Mesenchymal stem cell (in vitro differentiated cells and primary cell): ENCODE measurements at regions not wholly inside any gene's neighbourhood (a gene's known extent, or its start where the extent isn't known, plus 50 kb on each side); places are given as distances from the start of the nearest gene placed in this dataset.

Experiments used
- DNase-seq: peaks from one replicate; pipeline ENCODE4 v3.0.0-alpha.2; 2013
- H2AFZ ChIP-seq: one replicate; pipeline ENCODE4 v1.6.1; 2013; ENCODE audit warnings: low read depth, mild to moderate bottlenecking, control low read depth, inconsistent platforms, low read length, moderate library complexity
- H2AK5ac ChIP-seq: 2 replicates; pipeline ENCODE4 v1.6.1; 2013; ENCODE audit warnings: low read length, moderate library complexity, mild to moderate bottlenecking, inconsistent platforms; ENCODE audit not compliant: severe bottlenecking
- H2BK120ac ChIP-seq: one replicate; pipeline ENCODE4 v1.6.1; 2013; ENCODE audit warnings: low read depth, mild to moderate bottlenecking, inconsistent platforms, low read length, moderate library complexity
- H2BK12ac ChIP-seq, 2 experiments: one replicate each; pipeline ENCODE4 v1.6.1; 2013; ENCODE audit warnings: inconsistent platforms in 2 of 2, low read length in 2 of 2, mild to moderate bottlenecking in 2 of 2, moderate library complexity in 2 of 2, control low read depth in 1 of 2
- H2BK15ac ChIP-seq: one replicate; pipeline ENCODE4 v1.6.1; 2013; ENCODE audit warnings: mild to moderate bottlenecking, low read depth, inconsistent platforms; ENCODE audit not compliant: poor library complexity, severe bottlenecking
- H2BK5ac ChIP-seq: 2 replicates; pipeline ENCODE4 v1.6.1; 2013; ENCODE audit warnings: low read depth, mild to moderate bottlenecking, low read length, control low read depth, inconsistent platforms; ENCODE audit not compliant: poor library complexity, severe bottlenecking
- H3K14ac ChIP-seq, 2 experiments: one replicate each; pipeline ENCODE4 v1.6.1; 2013; ENCODE audit warnings: inconsistent platforms in 2 of 2, low read length in 2 of 2, control low read depth in 1 of 2, mild to moderate bottlenecking in 1 of 2, moderate library complexity in 1 of 2
- H3K18ac ChIP-seq, 2 experiments: one replicate each; pipeline ENCODE4 v1.6.1; 2013; ENCODE audit warnings: inconsistent platforms in 2 of 2, low read length in 2 of 2, control low read depth in 1 of 2, low read depth in 1 of 2, mild to moderate bottlenecking in 1 of 2
- H3K23ac ChIP-seq, 2 experiments: one replicate each; pipeline ENCODE4 v1.6.1; 2013; ENCODE audit warnings: inconsistent platforms in 2 of 2, low read length in 2 of 2, mild to moderate bottlenecking in 2 of 2, moderate library complexity in 2 of 2, control low read depth in 1 of 2
- H3K27ac ChIP-seq: 2 replicates; pipeline ENCODE4 v1.5.1; 2013; ENCODE audit warnings: mild to moderate bottlenecking, moderate library complexity, low read length, control low read depth, inconsistent platforms; ENCODE audit not compliant: poor library complexity, severe bottlenecking
- H3K27me3 ChIP-seq, 2 experiments: 2 replicates each; pipeline versions ENCODE4 v1.6.1 to v1.7.0; 2013; ENCODE audit warnings: low read length in 2 of 2, mild to moderate bottlenecking in 2 of 2, moderate library complexity in 2 of 2, control low read depth in 1 of 2, inconsistent platforms in 1 of 2; ENCODE audit not compliant: control insufficient read depth in 1 of 2, insufficient read depth in 1 of 2
- H3K36me3 ChIP-seq, 2 experiments: 2 replicates each; pipeline versions ENCODE4 v1.6.1 to v1.7.0; 2013; ENCODE audit warnings: low read length in 2 of 2, control low read depth in 1 of 2, inconsistent platforms in 1 of 2, low read depth in 1 of 2, mild to moderate bottlenecking in 1 of 2; ENCODE audit not compliant: insufficient read depth in 2 of 2, control insufficient read depth in 1 of 2
- H3K4ac ChIP-seq, 2 experiments: one replicate each; pipeline ENCODE4 v1.6.1; 2013; ENCODE audit warnings: inconsistent platforms in 2 of 2, low read length in 2 of 2, mild to moderate bottlenecking in 2 of 2, moderate library complexity in 2 of 2, control low read depth in 1 of 2, low read depth in 1 of 2
- H3K4me1 ChIP-seq: 2 replicates; pipeline ENCODE4 v1.6.1; 2013; ENCODE audit warnings: low read depth, low read length, control low read depth; ENCODE audit not compliant: control insufficient read depth, insufficient read depth
- H3K4me2 ChIP-seq: 2 replicates; pipeline ENCODE4 v1.6.1; 2013; ENCODE audit warnings: low read length, mild to moderate bottlenecking, inconsistent platforms; ENCODE audit not compliant: poor library complexity, severe bottlenecking
- H3K4me3 ChIP-seq, 2 experiments: 2 replicates each; pipeline versions ENCODE4 v1.5.1 to v1.7.0; 2013; ENCODE audit warnings: low read length in 2 of 2, mild to moderate bottlenecking in 2 of 2, control low read depth in 1 of 2, low read depth in 1 of 2; ENCODE audit not compliant: insufficient read depth in 1 of 2
- H3K79me1 ChIP-seq: replicated peaks from 2 replicates; pipeline ENCODE4 v1.6.1; 2013; ENCODE audit warnings: mild to moderate bottlenecking, control low read depth, low read length, inconsistent platforms; ENCODE audit not compliant: poor library complexity, severe bottlenecking
- H3K9ac ChIP-seq: 2 replicates; pipeline ENCODE4 v1.7.0; 2013; ENCODE audit warnings: mild to moderate bottlenecking, low read length, moderate library complexity
- H3K9me3 ChIP-seq: 2 replicates; pipeline ENCODE4 v1.7.0; 2013; ENCODE audit warnings: mild to moderate bottlenecking, low read length; ENCODE audit not compliant: control insufficient read depth
- H4K8ac ChIP-seq: one replicate; pipeline ENCODE4 v1.6.1; 2013; ENCODE audit warnings: inconsistent platforms, mild to moderate bottlenecking, low read length, moderate library complexity
- H4K91ac ChIP-seq: one replicate; pipeline ENCODE4 v1.6.1; 2013; ENCODE audit warnings: mild to moderate bottlenecking, low read length, inconsistent platforms
- WGBS: methylation state at CpG from one replicate; pipeline ENCODE4 v1.1.7; 2013; ENCODE audit warnings: mixed read lengths; 5-methylcytosine and 5-hydroxymethylcytosine counted together

DNA sequence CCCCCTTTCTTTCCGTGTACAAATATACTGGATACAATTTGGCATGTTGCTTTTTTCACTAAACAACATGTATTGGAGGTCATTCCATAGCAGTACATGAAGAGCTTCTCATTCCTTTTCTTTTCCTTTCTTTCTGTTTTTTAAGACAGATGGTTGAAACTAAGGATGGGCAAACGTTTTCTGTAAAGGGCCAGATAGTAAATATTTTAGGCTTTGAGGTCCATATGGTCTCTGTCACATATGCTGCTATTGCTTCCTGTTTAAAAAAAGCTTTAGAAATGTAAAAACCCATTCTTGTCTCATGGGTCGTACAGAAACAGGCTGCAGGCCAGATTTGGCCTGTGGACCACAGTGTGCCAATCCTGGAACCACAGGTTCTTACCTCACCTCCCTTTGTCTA lies 160.1 kb downstream of the ACER2 start:
- H3K4ac ChIP-seq, result no peak overlapping the region
- H3K18ac ChIP-seq, result no peak overlapping the region
- H3K9ac ChIP-seq, result no peak overlapping the region
- no peak overlapping the region for H2BK120ac ChIP-seq
- H3K9me3 ChIP-seq, result no peaks in the 10 kb centered on the region
- no peak overlapping the region for H2AFZ ChIP-seq
- H3K14ac ChIP-seq, result no peak overlapping the region
- no peak overlapping the region for H3K27ac ChIP-seq
- H2BK15ac ChIP-seq, result no peak overlapping the region
- H4K8ac ChIP-seq, result no peak overlapping the region
- H2BK12ac ChIP-seq, result no peak overlapping the region
- no peak overlapping the region for H2BK5ac ChIP-seq
- no peak overlapping the region for H3K4me3 ChIP-seq
- H3K4me1 ChIP-seq, result no peaks in the 10 kb centered on the region
- peaks cover 0 to 4% of the 10 kb centered on the region in 2 experiments for H3K27me3 ChIP-seq
- no peak for DNase-seq
- H3K36me3 ChIP-seq, result no peaks in the 10 kb centered on the region
- no peak overlapping the region for H3K23ac ChIP-seq
- no peak overlapping the region for H4K91ac ChIP-seq
- no peak overlapping the region for H3K4me2 ChIP-seq
- 14% methylated on average over 2 of the region's 3 CpGs for WGBS
- no peaks in the 10 kb centered on the region for H3K79me1 ChIP-seq
- no peak overlapping the region for H2AK5ac ChIP-seq

DNA sequence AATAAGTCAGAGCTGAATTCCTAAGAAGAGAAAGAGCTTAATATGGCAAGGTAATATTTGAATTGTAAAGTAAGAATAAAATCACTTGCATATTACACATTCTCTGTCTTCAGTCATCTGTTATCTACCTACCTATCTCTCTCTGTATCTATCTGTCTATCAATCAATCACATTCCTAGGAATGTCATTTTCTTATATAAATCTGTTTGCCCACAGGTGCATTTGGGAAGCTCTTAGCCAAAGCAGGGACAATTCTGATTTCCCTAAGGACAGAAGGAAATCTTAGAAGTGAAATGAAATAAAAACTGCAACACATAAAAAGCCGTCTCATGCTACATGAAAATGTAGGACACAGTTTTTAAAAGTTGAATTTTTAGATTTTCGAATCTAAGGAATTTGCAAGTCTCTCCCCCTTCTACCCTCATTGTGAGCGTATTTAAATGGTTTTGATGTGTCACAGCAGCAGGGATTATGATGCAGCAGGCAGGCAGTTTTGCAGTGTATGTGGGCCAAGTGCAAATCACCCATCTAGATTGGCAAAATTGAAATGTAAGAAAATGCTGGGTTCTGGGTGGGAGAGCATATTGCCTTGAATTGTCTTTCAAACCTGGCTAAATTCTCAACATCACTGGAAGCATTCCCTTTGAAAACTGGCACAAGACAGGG lies 155.7 kb downstream of the ACER2 start:
- H3K4ac ChIP-seq, result no peak overlapping the region
- no peak overlapping the region for H3K27ac ChIP-seq
- no peak overlapping the region for H2AFZ ChIP-seq
- no peak overlapping the region for H3K23ac ChIP-seq
- no peaks in the 10 kb centered on the region for H3K79me1 ChIP-seq
- 89% methylated on average over 3 of the region's 3 CpGs for WGBS
- H2BK120ac ChIP-seq, result no peak overlapping the region
- no peak overlapping the region for H2BK5ac ChIP-seq
- no peak overlapping the region for H2BK12ac ChIP-seq
- H3K4me2 ChIP-seq, result no peak overlapping the region
- H3K14ac ChIP-seq, result no peak overlapping the region
- DNase-seq, result no peak
- no peaks in the 10 kb centered on the region for H3K9me3 ChIP-seq
- no peak overlapping the region for H4K8ac ChIP-seq
- H4K91ac ChIP-seq, result no peak overlapping the region
- no peak overlapping the region for H2BK15ac ChIP-seq
- H3K27me3 ChIP-seq, result peaks cover 0 to 6% of the 10 kb centered on the region in 2 experiments
- H3K36me3 ChIP-seq, result no peaks in the 10 kb centered on the region
- no peaks in the 10 kb centered on the region for H3K4me1 ChIP-seq
- H2AK5ac ChIP-seq, result no peak overlapping the region
- H3K18ac ChIP-seq, result no peak overlapping the region
- H3K9ac ChIP-seq, result no peak overlapping the region
- H3K4me3 ChIP-seq, result no peak overlapping the region

DNA sequence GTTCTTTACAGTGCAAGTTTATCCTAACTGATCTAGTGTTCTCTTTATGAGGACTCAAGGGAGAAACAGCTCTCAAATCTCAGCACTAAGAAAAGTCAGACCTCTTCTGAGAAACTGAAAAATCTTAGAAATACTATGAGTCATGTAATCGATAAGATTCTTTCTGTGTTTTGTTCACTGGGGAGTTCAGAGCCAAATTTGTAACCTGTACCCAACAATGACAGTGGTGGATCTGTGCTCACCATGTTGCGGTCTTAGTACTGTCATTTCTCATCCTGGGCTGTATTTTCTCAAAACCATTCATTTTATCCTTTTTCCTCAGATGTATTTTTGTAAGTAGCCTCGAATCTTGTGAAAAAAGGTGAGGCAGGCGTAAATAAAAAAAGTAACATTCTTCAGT lies 146.4 kb downstream of the ACER2 start:
- no peak overlapping the region for H4K91ac ChIP-seq
- no peak overlapping the region for H2BK15ac ChIP-seq
- no peak overlapping the region for H2AK5ac ChIP-seq
- 61% methylated on average over 3 of the region's 4 CpGs for WGBS
- no peak overlapping the region for H3K4me3 ChIP-seq
- H2BK5ac ChIP-seq, result no peak overlapping the region
- no peak overlapping the region for H3K9ac ChIP-seq
- no peak overlapping the region for H2AFZ ChIP-seq
- H3K27ac ChIP-seq, result no peak overlapping the region
- H3K18ac ChIP-seq, result no peak overlapping the region
- H2BK12ac ChIP-seq, result no peak overlapping the region
- no peaks in the 10 kb centered on the region for H3K9me3 ChIP-seq
- no peak overlapping the region for H3K14ac ChIP-seq
- no peak overlapping the region for H3K4ac ChIP-seq
- DNase-seq, result no peak
- H3K36me3 ChIP-seq, result no peaks in the 10 kb centered on the region
- peaks cover 0 to 12% of the 10 kb centered on the region in 2 experiments for H3K27me3 ChIP-seq
- H2BK120ac ChIP-seq, result no peak overlapping the region
- no peak overlapping the region for H3K23ac ChIP-seq
- H3K4me2 ChIP-seq, result no peak overlapping the region
- H3K79me1 ChIP-seq, result no peaks in the 10 kb centered on the region
- H4K8ac ChIP-seq, result no peak overlapping the region
- no peaks in the 10 kb centered on the region for H3K4me1 ChIP-seq

DNA sequence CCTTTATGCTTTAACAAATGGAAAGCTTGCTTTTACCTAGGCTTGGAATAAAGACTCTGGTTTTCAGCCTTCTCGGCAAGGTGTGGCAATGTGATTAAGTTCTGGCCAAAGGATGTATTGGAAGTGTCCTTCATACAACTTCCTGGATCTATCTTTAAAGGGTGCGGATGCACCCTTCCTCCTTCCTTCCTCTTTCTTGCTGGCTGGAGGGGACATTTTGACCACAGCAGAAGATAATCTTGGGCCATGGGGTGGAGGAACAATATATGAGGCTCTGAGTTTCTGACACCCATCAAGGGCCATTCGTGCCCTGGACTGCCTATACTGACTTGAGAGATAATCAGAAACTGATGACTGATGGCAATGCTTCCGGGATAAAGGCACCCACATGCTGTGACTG lies 145.7 kb downstream of the ACER2 start:
- H3K23ac ChIP-seq, result no peak overlapping the region
- H3K4me2 ChIP-seq, result no peak overlapping the region
- no peaks in the 10 kb centered on the region for H3K4me1 ChIP-seq
- no peak overlapping the region for H2AK5ac ChIP-seq
- H3K27ac ChIP-seq, result no peak overlapping the region
- no peak overlapping the region for H2BK12ac ChIP-seq
- H3K4ac ChIP-seq, result no peak overlapping the region
- H4K91ac ChIP-seq, result no peak overlapping the region
- H2BK120ac ChIP-seq, result no peak overlapping the region
- WGBS, result 82% methylated on average over 3 of the region's 4 CpGs
- no peaks in the 10 kb centered on the region for H3K36me3 ChIP-seq
- no peak overlapping the region for H3K14ac ChIP-seq
- no peak overlapping the region for H2AFZ ChIP-seq
- no peak overlapping the region for H2BK5ac ChIP-seq
- peaks cover 0 to 9% of the 10 kb centered on the region in 2 experiments for H3K27me3 ChIP-seq
- no peak overlapping the region for H3K9ac ChIP-seq
- no peak overlapping the region for H4K8ac ChIP-seq
- H2BK15ac ChIP-seq, result no peak overlapping the region
- no peak overlapping the region for H3K4me3 ChIP-seq
- no peak for DNase-seq
- peaks cover under 1% of the 10 kb centered on the region for H3K9me3 ChIP-seq
- H3K79me1 ChIP-seq, result no peaks in the 10 kb centered on the region
- no peak overlapping the region for H3K18ac ChIP-seq
